Ishikawa (cell line): ENCODE measurements at regions not wholly inside any gene's neighbourhood (a gene's known extent, or its start where the extent isn't known, plus 50 kb on each side); places are given as distances from the start of the nearest gene placed in this dataset.

Experiments used
- CREB1 ChIP-seq: IDR thresholded peaks from 2 replicates; pipeline ENCODE4 v1.6.1; 2012; ENCODE audit warnings: low read depth
- EP300 ChIP-seq: IDR thresholded peaks from 2 replicates; pipeline ENCODE4 v1.6.1; 2012; ENCODE audit warnings: borderline replicate concordance
- FOXM1 ChIP-seq: IDR thresholded peaks from 2 replicates; pipeline ENCODE4 v1.6.1; 2012; ENCODE audit warnings: low read depth, borderline replicate concordance
- MAX ChIP-seq: IDR thresholded peaks from 2 replicates; pipeline ENCODE4 v1.6.1; 2012
- NFIC ChIP-seq: IDR thresholded peaks from 2 replicates; pipeline ENCODE4 v1.6.1; 2012
- RAD21 ChIP-seq: IDR thresholded peaks from 2 replicates; pipeline ENCODE4 v1.6.1; 2012; ENCODE audit warnings: low read depth
- REST ChIP-seq: IDR thresholded peaks from 2 replicates; pipeline ENCODE4 v1.6.1; 2012; ENCODE audit warnings: low read depth, mild to moderate bottlenecking
- TAF1 ChIP-seq: IDR thresholded peaks from 2 replicates; pipeline ENCODE4 v1.6.1; 2012; ENCODE audit warnings: low read depth, mild to moderate bottlenecking
- TEAD4 ChIP-seq: IDR thresholded peaks from 2 replicates; pipeline ENCODE4 v1.6.1; 2012
- USF1 ChIP-seq: IDR thresholded peaks from 2 replicates; pipeline ENCODE4 v1.6.1; 2012
- YY1 ChIP-seq: IDR thresholded peaks from 2 replicates; pipeline ENCODE4 v1.6.1; 2012; ENCODE audit warnings: low read depth
- ZBTB7A ChIP-seq: IDR thresholded peaks from 2 replicates; pipeline ENCODE4 v1.6.1; 2012; ENCODE audit warnings: low read depth

GRCh38 chr2:16862471-16862870 is 196.8 kb upstream of the CYRIA start:
- TF ChIP-seq REST (no peak), TAF1 (no peak), RAD21 (no peak), FOXM1 (no peak), EP300 (no peak), ZBTB7A (no peak), MAX (no peak), YY1 (no peak), NFIC (no peak), USF1 (no peak), CREB1 (no peak), TEAD4 (no peak)
